ENCODE measurements at regions not wholly inside any gene's neighbourhood (a gene's known extent, or its start where the extent isn't known, plus 50 kb on each side); places are given as distances from the start of the nearest gene placed in this dataset.
"Not testable (repeated sequence)": the region's sequence is repeated elsewhere in the genome, so short reads cannot be mapped to it uniquely, and the experiment has no call there.

DNA sequence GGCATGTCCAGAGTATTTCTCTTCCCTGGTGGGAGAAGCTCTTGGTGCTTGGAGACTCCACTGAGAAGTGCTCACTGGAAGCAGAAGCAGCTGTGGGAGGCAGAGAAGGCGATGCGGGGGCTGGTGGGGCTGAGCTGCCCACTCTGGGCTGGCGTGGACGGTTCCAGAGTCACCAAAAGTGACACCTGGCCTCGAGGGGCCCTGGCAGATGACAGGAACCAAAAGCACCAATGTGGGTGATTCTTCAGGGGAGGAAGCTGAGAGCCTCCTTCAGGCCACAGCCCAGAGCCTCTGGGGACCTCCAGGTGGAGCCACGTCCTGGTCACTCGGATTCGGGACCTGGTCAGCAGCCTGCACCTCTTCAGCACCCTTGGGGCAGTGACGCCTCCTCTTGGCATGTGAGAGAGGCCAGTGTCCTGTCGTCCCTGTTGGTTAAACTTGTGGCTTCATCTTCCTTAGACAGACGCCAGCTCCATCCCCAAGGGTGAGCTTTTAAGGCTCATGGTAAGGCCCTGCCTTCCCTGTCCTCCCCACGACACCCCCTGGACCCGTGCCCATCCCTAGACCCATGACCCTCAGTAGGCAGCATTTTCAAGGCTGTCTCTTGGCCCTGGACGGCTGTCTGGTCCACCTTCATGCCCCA is 78.7 kb upstream of the IRX4 start:
- no peak for DNase-seq

DNA sequence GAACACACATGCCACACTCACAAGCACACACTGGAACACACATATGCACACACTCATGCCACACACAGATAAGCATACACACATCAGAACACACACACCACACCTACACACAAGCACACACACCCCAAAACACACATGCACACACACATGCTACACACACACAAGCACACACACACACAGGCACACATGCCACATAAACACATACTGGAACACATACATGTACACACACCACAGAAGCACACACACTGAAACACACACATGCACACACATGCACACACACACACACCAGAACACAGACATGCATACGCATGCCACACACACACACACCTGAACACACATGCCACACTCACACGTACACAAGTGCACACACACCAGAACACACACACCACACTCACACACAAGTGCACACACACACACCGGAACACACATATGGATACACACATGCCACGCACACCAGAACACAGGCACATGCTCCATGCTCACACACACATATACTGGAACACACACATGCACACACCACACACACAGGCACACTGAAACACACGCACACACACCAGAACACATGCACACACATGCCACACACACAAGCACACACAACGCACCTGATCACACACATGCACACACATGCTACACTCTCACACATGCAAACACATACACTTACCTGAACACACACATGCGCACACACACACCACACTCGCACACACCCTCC is 78.0 kb upstream of the IRX4 start:
- DNase-seq: no peak

DNA sequence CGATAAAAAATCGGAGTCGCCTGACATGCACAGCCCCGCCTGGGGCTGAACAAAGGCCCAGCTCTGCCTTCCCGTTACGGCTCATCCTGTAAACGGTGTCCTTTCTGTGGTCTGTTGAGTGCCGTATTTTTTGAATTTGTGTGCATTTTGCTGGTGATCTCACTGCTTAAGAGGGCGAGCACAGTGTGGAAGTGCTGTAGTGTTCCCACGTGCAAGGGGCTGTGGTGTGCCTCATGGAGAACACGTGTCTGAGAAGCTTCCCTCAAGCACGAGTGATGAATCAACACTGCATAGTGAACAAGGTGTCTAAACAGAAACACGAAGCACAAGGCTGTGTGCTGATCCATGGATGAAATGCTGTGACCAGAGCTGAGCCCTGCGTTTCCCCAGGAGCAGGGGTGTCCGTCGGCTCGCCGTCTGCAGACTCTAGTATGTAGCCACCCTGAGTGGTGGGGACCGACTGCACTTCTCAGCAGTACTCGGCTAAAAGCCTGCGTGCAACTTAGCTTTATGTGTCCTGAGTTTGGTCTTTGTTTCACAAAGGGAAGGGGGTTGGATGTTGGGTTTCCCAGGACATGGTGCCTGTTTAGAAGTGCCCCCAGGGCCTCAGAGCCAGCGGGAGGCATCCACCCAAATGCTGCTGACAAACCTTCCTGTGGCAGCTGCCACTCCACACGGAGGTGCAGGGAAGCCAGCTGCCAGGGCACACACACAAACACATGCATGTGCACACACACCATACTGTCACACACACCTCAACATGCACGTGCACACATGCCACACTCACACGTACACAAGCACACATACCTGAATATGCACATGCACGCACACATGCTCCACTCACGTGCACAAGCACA is 77.2 kb upstream of the IRX4 start:
- DNase-seq: no peak

DNA sequence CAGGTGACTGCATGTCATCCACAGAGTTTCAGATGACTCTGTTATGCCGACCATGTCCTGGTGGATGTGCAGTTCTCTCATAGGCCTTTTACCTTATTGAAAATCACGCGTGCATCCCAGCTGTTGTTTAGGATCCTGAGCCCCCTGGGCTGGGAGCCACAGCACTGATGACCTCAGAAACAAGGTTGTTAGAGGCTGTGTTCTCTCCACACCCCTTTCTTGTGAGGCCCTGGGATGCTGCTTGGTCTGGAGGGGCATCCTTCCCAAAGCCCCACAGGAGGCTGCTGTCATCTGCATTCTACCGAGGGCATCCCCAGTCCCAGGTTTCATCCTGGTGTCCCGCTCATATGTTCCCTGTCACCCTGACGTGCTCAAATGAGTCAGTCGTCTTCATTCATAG is 76.5 kb upstream of the IRX4 start:
- DNase-seq: no peak

DNA sequence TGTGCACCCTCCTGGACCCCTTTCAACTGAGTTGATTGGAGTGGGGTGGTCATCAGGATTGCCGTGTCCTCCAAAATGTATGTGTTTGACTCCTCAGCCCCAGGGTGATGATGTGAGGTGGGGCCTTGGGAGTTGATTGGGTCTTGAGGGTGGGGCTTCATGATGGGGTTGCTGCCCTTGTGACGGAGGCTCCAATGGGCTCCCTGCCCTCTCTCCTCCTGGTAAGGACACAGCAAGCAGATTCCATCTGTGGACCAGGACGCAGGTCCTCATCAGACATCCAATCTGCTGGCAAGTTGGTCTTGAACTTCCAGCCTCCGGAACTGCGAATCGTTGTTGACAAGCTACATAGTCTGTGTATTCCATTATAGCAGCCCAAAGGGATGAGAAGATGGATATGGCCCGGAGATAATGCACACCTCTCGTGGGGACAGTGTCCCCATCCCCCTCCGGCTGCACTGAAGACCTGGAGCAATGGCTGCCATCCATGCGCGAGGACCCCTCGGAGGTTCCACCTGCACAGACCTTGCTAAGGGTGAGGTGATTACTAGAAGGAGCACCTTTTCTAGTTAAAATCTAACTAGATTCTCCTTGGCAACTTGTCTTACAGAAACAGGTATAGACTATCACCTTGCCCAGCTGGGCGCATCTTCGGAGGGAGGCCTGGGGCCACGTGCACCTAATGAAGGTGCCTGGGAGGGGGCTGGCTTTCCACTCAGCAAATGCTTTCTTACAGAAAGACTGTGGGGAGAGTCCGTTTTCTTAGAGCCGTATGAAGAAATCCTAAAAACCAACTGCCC is 75.7 kb upstream of the IRX4 start:
- no peak for DNase-seq

DNA sequence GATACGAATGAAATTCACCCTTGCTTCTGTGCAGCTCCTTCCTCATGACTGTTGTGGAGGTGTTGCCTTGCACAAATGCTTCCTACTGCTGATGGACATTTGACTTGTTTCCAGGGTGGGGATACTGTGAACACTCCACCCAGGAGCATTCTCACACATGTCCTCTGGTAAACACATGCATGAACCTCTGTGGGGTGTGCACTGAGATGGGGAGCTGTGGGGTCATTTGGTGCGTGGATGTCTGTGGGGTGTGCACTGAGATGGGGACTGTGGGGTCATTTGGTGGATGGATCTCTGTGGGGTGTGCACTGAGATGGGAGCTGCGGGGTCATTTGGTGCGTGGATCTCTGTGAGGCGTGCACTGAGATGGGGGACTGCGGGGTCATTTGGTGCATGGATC is 72.9 kb upstream of the IRX4 start:
- no peak for DNase-seq

- not testable (repeated sequence) for DNase-seq
Measured at GRCh38 chr5:1953710-1954109, 71.0 kb upstream of the IRX4 start.

- no peak for DNase-seq
Measured at GRCh38 chr5:1952444-1953099, 69.8 kb upstream of the IRX4 start.

DNA sequence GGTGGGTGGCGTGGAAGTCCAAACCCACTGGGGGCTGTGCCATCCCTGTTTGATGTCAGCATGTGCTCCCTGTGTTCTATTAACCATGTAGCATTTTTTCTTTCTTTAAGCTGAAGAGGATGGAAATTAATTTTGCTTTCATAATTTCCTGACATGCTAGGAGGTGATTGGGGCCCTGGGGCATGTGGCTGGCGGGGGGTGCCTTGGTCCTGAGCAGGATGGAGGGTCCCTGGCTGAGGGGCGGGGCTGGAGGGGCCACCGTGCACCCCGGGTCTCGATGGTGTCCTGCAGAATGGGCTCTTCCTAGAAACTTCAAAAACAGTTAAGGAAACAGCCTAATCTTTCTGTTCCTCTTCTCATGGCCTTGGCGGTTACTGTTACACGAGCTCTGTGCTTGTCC is 69.3 kb upstream of the IRX4 start:
- DNase-seq: no peak

GRCh38 chr5:1951165-1951816 is 68.6 kb upstream of the IRX4 start:
- no peak for DNase-seq

- peak; percentile 15 for DNase-seq
Measured at GRCh38 chr5:1950708-1951103, 68.0 kb upstream of the IRX4 start.

DNA sequence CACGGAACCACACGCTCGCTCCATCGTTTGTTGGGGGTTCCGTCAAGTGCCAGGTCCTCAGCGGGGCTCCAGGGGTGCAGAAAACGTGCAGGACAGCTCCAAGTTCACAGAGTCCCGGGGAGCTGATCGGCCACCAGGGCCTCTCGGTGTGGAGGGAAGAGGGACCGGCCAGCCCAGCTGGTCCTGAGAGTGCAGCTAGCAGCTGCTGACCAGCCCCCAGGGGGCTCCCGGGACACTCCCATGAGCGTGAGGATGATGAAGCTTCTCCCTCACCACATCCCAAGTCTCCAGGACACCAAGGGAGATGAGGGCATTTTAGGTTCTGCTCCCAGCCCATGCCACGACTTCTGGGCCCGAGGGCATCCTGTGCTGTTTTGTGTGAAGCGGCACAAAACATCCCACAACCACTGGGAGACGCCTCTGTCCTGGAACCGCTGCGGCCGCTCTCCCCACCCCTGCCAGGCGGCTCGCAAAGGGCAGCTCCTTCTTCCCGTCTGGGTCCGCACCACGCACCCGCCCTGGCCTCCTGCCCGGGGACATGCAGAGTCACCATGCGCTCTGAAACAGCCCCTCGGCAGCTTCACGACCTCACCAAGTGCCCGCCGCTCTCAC is 67.5 kb upstream of the IRX4 start:
- no peak for DNase-seq

DNA sequence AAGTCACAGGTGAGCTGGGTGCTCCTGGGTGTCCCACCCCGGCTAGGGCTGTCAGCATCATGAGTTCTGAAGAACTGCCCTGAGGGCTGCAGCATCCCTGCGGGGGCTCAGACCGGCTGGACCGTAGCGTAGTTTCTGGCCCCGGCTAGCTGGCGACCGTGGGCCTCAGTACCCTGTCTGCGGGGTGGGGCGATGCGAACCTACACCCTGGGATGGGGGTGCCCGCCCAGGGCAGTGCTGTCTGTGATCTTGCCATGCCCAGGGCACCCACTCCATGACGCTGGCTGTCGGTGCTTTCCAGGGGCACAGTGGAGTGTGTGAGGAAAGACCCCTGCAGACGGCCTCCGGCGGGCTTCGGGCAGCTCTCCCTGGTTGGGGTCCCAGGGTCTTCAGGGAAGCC is 66.5 kb upstream of the IRX4 start:
- DNase-seq: no peak

GRCh38 chr5:1948663-1949191 is 66.0 kb upstream of the IRX4 start:
- DNase-seq: no peak

GRCh38 chr5:1948111-1948510 is 65.4 kb upstream of the IRX4 start:
- DNase-seq: no peak

GRCh38 chr5:1946776-1947175 is 64.1 kb upstream of the IRX4 start:
- DNase-seq: no peak

DNA sequence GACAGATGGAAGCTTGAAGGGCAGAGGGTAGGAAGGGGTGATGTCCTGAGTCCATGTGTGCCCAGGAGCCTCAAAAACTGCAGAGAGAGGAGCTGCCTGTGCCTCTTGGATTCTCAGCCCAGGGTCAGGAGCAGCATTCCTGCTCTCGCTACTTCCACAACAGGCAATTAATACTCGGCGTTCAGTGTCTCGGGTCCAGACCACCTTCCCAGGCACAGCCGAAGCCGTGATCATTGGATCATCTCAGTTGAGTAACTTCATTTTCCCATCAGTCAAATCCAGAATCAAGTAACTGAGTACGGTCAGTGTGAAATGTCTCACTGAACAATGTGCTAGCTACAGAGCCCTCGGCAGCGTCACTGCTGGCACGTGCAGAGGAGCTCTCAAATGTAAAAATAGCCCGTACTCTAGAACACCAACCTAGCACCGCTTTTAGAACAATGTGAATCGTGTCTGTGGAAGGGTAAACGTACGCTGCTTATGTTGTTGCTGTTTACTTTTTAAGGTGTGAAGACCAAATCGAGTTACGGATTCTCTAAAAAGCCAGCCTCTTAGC is 63.5 kb upstream of the IRX4 start:
- DNase-seq: no peak

- DNase-seq: no peak
Measured at GRCh38 chr5:1945606-1946005, 62.9 kb upstream of the IRX4 start.

DNA sequence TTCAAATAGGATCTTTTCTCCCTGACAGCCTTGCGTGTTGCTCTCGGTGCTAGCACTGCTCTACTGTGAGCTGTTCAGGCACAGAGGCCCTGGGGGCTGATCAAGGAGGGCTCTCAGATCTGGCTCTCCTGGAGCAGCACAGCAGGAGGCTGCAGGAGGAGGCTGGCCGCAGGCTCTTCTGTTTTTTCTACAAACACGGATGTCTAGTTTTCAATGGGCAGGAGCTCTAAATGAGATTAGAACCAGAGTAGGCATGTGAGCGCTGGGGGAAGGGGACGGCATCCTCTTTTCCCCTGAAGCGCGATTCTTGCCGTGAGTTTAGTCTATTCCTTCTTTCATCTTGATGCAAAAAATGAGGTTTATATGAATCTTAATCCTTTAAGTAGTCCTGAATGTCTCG is 61.7 kb upstream of the IRX4 start:
- no peak for DNase-seq

GRCh38 chr5:1943481-1943880 is 60.8 kb upstream of the IRX4 start:
- DNase-seq: no peak

DNA sequence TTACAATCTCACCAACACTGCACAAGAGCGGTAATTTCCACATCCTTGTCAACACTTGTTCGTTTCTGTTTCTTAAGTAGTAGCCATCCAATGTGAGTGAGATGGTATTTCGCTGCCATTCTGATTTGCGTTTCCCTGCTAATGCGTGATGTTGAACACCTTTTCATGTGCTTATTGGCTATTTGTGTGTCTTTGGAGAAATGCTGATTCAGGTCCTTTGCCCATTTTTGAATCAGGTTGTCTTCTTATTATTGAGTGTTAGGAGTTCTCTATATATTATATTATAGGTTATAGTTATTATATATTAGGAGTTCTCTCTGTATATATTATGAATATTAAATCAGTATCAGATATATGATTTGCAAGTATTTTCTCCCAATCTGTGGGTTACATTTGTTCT is 59.9 kb upstream of the IRX4 start:
- no peak for DNase-seq

Measured in DMS53 (cell line).